Sciatic nerve (tissue), 2 donors: ENCODE measurements at regions not wholly inside any gene's neighbourhood (a gene's known extent, or its start where the extent isn't known, plus 50 kb on each side); places are given as distances from the start of the nearest gene placed in this dataset.

ENCODE experiments used
- ATAC-seq: fragments of 200-7000 bp; cut with Tn5 transposase; one replicate; pipeline ENCODE4 v1.9.1; 2020; ENCODE audit warnings: mild to moderate bottlenecking, moderate library complexity
- DNase-seq: peaks from one replicate; pipeline ENCODE4 v3.0.0-alpha.2; 2020; ENCODE audit warnings: low spot score
- intact Hi-C: fragments of 100-400 bp; cut with DNase I; formaldehyde crosslinking; loops from one replicate; pipeline ENCODE4 v1.14.2; 2022
- donor health status: DM: no; HTN: no; CAD: no.
- donor health status: DM: no; HTN: no; CAD: no.

- intact Hi-C loops: no loop called here
- ATAC-seq (no peak), DNase-seq (no peak)
These were observed 237.5 kb upstream of the SALL1 start for GRCh38 chr16:51388516-51388951.

- intact Hi-C loops: no loop called here
- DNase-seq (no peak), ATAC-seq (no peak)
These were observed 232.8 kb upstream of the SALL1 start for GRCh38 chr16:51383909-51384308.

- ATAC-seq: no peak
- intact Hi-C loops: no loop called here
- no peak for DNase-seq
These were observed 231.9 kb upstream of the SALL1 start for GRCh38 chr16:51382940-51383339.

GRCh38 chr16:51382211-51382610 lies 231.1 kb upstream of the SALL1 start:
- ATAC-seq: no peak
- intact Hi-C loops: no loop called here
- no peak for DNase-seq

- intact Hi-C loops: no loop called here
- no peak for ATAC-seq
- no peak for DNase-seq
These were observed 225.0 kb upstream of the SALL1 start for GRCh38 chr16:51376080-51376479.

GRCh38 chr16:51374790-51375189 lies 223.7 kb upstream of the SALL1 start:
- ATAC-seq (no peak), DNase-seq (no peak)
- intact Hi-C loops: no loop called here

- intact Hi-C loops: no loop called here
- ATAC-seq (no peak), DNase-seq (no peak)
These were observed 223.3 kb upstream of the SALL1 start for GRCh38 chr16:51374346-51374745.

GRCh38 chr16:51365715-51366114 lies 214.6 kb upstream of the SALL1 start:
- no peak for DNase-seq
- intact Hi-C loops: no loop called here
- ATAC-seq: no peak

GRCh38 chr16:51359141-51359955 lies 208.3 kb upstream of the SALL1 start:
- intact Hi-C loops: no loop called here
- DNase-seq (peak; percentile 58), ATAC-seq (peak; percentile 82)

GRCh38 chr16:51357839-51358238 lies 206.8 kb upstream of the SALL1 start:
- intact Hi-C loops: no loop called here
- ATAC-seq (no peak), DNase-seq (no peak)

- intact Hi-C loops: no loop called here
- ATAC-seq: no peak
- DNase-seq: no peak
These were observed 204.8 kb upstream of the SALL1 start for GRCh38 chr16:51355875-51356274.

GRCh38 chr16:51355195-51355594 lies 204.1 kb upstream of the SALL1 start:
- ATAC-seq: no peak
- DNase-seq: no peak
- intact Hi-C loops: no loop called here

- intact Hi-C loops: no loop called here
- no peak for ATAC-seq
- DNase-seq: no peak
These were observed 202.0 kb upstream of the SALL1 start for GRCh38 chr16:51353055-51353454.

GRCh38 chr16:51349626-51350025 lies 198.6 kb upstream of the SALL1 start:
- DNase-seq: no peak
- no peak for ATAC-seq
- intact Hi-C loops: no loop called here

GRCh38 chr16:51343411-51343810 lies 192.3 kb upstream of the SALL1 start:
- ATAC-seq (no peak), DNase-seq (no peak)
- intact Hi-C loops: no loop called here

- ATAC-seq (no peak), DNase-seq (no peak)
- intact Hi-C loops: no loop called here
These were observed 190.1 kb upstream of the SALL1 start for GRCh38 chr16:51341204-51341603.

GRCh38 chr16:51337662-51338061 lies 186.6 kb upstream of the SALL1 start:
- DNase-seq (no peak), ATAC-seq (no peak)
- intact Hi-C loops: no loop called here

GRCh38 chr16:51328733-51329132 lies 177.7 kb upstream of the SALL1 start:
- DNase-seq (no peak), ATAC-seq (no peak)
- intact Hi-C loops: no loop called here

- no peak for ATAC-seq
- intact Hi-C loops: no loop called here
- DNase-seq: no peak
These were observed 175.9 kb upstream of the SALL1 start for GRCh38 chr16:51327001-51327400.

- DNase-seq (no peak), ATAC-seq (no peak)
- intact Hi-C loops: no loop called here
These were observed 175.2 kb upstream of the SALL1 start for GRCh38 chr16:51326131-51326856.

GRCh38 chr16:51321251-51321650 lies 170.2 kb upstream of the SALL1 start:
- no peak for DNase-seq
- intact Hi-C loops: no loop called here
- no peak for ATAC-seq
